Spleen (tissue), 7 donors: ENCODE measurements at regions not wholly inside any gene's neighbourhood (a gene's known extent, or its start where the extent isn't known, plus 50 kb on each side); places are given as distances from the start of the nearest gene placed in this dataset.
A peak's percentile ranks its signal among the peaks of the same experiment; 100 is the strongest.

Experiments
- POLR2A ChIP-seq, 3 donors: fragments of 450-650 bp; IDR thresholded peaks; one replicate each; pipeline ENCODE4 v1.5.1; 2017; ENCODE audit warnings: antibody characterized with exemption in 3 of 3, mild to moderate bottlenecking in 1 of 3
- POLR2AphosphoS5 ChIP-seq, 3 donors: sonication (generic); formaldehyde crosslinking; IDR thresholded peaks; one replicate each; pipeline ENCODE4 v1.5.1; 2017; ENCODE audit warnings: antibody characterized with exemption in 3 of 3
- TF ChIP-seq, protein P1 (sequence below), 11 experiments: fragments of 200-600 bp in 7 of 11; fragments of 450-650 bp in 4 of 11; sonication (generic) in 4 of 11; IDR thresholded peaks in 8 of 11; conservative IDR thresholded peaks in 3 of 11; 1 replicate in 7 of 11; 2 replicates in 4 of 11; pipeline versions ENCODE4 v1.4.0 to v1.8.0; 2016 to 2021; ENCODE audit warnings: antibody characterized with exemption in 11 of 11, inconsistent platforms in 4 of 11, mild to moderate bottlenecking in 1 of 11
- donor health status: DM: no; HTN: no; CAD: no; lungs with moderate emphysema.
- donor health status: DM: no; HTN: no; CAD: no.
- donor health status: DM: no; HTN: no; CAD: no.

- TF ChIP-seq POLR2AphosphoS5 (IDR thresholded peaks at IDR 0.05) (peak; percentile 40 to 79 (median 65)), POLR2A (IDR thresholded peaks at IDR 0.05) (no peak)
- TF ChIP-seq, protein P1, sequence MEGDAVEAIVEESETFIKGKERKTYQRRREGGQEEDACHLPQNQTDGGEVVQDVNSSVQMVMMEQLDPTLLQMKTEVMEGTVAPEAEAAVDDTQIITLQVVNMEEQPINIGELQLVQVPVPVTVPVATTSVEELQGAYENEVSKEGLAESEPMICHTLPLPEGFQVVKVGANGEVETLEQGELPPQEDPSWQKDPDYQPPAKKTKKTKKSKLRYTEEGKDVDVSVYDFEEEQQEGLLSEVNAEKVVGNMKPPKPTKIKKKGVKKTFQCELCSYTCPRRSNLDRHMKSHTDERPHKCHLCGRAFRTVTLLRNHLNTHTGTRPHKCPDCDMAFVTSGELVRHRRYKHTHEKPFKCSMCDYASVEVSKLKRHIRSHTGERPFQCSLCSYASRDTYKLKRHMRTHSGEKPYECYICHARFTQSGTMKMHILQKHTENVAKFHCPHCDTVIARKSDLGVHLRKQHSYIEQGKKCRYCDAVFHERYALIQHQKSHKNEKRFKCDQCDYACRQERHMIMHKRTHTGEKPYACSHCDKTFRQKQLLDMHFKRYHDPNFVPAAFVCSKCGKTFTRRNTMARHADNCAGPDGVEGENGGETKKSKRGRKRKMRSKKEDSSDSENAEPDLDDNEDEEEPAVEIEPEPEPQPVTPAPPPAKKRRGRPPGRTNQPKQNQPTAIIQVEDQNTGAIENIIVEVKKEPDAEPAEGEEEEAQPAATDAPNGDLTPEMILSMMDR (IDR thresholded peaks at IDR 0.05 in 8 of 11, conservative IDR thresholded peaks at IDR 0.05 in 3 of 11) = no peak
These were observed 97.3 kb downstream of the NPAP1 start for GRCh38 chr15:24772686-24773373.
